GM18511 (cell line): ENCODE measurements at regions not wholly inside any gene's neighbourhood (a gene's known extent, or its start where the extent isn't known, plus 50 kb on each side); places are given as distances from the start of the nearest gene placed in this dataset.
"Not testable (repeated sequence)": the region's sequence is repeated elsewhere in the genome, so short reads cannot be mapped to it uniquely, and the experiment has no call there.

Experiments used
- ATAC-seq: cut with Tn5 transposase; IDR thresholded peaks from one replicate; pipeline ENCODE4 v1.9.1; 2021; ENCODE audit warnings: mild to moderate bottlenecking, moderate library complexity; ENCODE audit not compliant: unreplicated experiment

- ATAC-seq: no peak
Measured at GRCh38 chr6:100103194-100103593, 109.2 kb upstream of the MCHR2 start.

GRCh38 chr6:100101644-100102043 lies 107.6 kb upstream of the MCHR2 start:
- ATAC-seq: no peak

GRCh38 chr6:100100776-100101175 lies 106.8 kb upstream of the MCHR2 start:
- no peak for ATAC-seq

- ATAC-seq: no peak
Measured at GRCh38 chr6:100099189-100100074, 105.4 kb upstream of the MCHR2 start.

- ATAC-seq: no peak
Measured at GRCh38 chr6:100096936-100097335, 102.9 kb upstream of the MCHR2 start.

- ATAC-seq: no peak
Measured at GRCh38 chr6:100096341-100096740, 102.3 kb upstream of the MCHR2 start.

GRCh38 chr6:100093405-100093804 lies 99.4 kb upstream of the MCHR2 start:
- ATAC-seq: no peak

- no peak for ATAC-seq
Measured at GRCh38 chr6:100088009-100088408, 94.0 kb upstream of the MCHR2 start.

- ATAC-seq: no peak
Measured at GRCh38 chr6:100084991-100085364, 91.0 kb upstream of the MCHR2 start.

GRCh38 chr6:100084316-100084990 lies 90.4 kb upstream of the MCHR2 start:
- no peak for ATAC-seq

GRCh38 chr6:100078509-100078908 lies 84.5 kb upstream of the MCHR2 start:
- no peak for ATAC-seq

- no peak for ATAC-seq
Measured at GRCh38 chr6:100065348-100065747, 71.3 kb upstream of the MCHR2 start.

GRCh38 chr6:100062621-100063020 lies 68.6 kb upstream of the MCHR2 start:
- ATAC-seq: no peak

GRCh38 chr6:100057941-100058340 lies 63.9 kb upstream of the MCHR2 start:
- ATAC-seq: no peak

GRCh38 chr6:100050550-100050949 lies 56.5 kb upstream of the MCHR2 start:
- ATAC-seq: no peak

GRCh38 chr6:100043961-100044360 lies 49.9 kb upstream of the MCHR2 start:
- ATAC-seq: not testable (repeated sequence)
